ENCODE measurements at regions not wholly inside any gene's neighbourhood (a gene's known extent, or its start where the extent isn't known, plus 50 kb on each side); places are given as distances from the start of the nearest gene placed in this dataset.

- TF ChIP-seq, protein P1, sequence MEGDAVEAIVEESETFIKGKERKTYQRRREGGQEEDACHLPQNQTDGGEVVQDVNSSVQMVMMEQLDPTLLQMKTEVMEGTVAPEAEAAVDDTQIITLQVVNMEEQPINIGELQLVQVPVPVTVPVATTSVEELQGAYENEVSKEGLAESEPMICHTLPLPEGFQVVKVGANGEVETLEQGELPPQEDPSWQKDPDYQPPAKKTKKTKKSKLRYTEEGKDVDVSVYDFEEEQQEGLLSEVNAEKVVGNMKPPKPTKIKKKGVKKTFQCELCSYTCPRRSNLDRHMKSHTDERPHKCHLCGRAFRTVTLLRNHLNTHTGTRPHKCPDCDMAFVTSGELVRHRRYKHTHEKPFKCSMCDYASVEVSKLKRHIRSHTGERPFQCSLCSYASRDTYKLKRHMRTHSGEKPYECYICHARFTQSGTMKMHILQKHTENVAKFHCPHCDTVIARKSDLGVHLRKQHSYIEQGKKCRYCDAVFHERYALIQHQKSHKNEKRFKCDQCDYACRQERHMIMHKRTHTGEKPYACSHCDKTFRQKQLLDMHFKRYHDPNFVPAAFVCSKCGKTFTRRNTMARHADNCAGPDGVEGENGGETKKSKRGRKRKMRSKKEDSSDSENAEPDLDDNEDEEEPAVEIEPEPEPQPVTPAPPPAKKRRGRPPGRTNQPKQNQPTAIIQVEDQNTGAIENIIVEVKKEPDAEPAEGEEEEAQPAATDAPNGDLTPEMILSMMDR (IDR thresholded peaks at IDR 0.05; ENCODE audit: insufficient read depth, low read depth, low read length) = no peak
- no peak for TF ChIP-seq EZH2 (IDR thresholded peaks at IDR 0.05; ENCODE audit: insufficient read depth, low read length)
Measured at GRCh38 chr6:115712291-115712961, 348.3 kb downstream of the FRK start.

All from astrocyte (in vitro differentiated cells and primary cell).